ENCODE measurements at regions not wholly inside any gene's neighbourhood (a gene's known extent, or its start where the extent isn't known, plus 50 kb on each side); places are given as distances from the start of the nearest gene placed in this dataset.

- Mint-ChIP-seq H3K27ac (peak overlapping the region; percentile 22; the same call in 1 of the 2 replicates), H3K4me3 (no peak overlapping the region), H3K4me1 (ENCODE audit: low read depth) (peaks cover 56% of the 10 kb centered on the region), H3K36me3 (ENCODE audit: low read depth) (no peaks in the 10 kb centered on the region), H3K27me3 (ENCODE audit: insufficient read depth) (no peaks in the 10 kb centered on the region), H3K9me3 (no peaks in the 10 kb centered on the region)
- no peak for DNase-seq
- TF ChIP-seq, protein P1, sequence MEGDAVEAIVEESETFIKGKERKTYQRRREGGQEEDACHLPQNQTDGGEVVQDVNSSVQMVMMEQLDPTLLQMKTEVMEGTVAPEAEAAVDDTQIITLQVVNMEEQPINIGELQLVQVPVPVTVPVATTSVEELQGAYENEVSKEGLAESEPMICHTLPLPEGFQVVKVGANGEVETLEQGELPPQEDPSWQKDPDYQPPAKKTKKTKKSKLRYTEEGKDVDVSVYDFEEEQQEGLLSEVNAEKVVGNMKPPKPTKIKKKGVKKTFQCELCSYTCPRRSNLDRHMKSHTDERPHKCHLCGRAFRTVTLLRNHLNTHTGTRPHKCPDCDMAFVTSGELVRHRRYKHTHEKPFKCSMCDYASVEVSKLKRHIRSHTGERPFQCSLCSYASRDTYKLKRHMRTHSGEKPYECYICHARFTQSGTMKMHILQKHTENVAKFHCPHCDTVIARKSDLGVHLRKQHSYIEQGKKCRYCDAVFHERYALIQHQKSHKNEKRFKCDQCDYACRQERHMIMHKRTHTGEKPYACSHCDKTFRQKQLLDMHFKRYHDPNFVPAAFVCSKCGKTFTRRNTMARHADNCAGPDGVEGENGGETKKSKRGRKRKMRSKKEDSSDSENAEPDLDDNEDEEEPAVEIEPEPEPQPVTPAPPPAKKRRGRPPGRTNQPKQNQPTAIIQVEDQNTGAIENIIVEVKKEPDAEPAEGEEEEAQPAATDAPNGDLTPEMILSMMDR (IDR thresholded peaks at IDR 0.05) = no peak
Observed at GRCh38 chr14:38387821-38388220, 131.9 kb upstream of the CLEC14A start.

DNA sequence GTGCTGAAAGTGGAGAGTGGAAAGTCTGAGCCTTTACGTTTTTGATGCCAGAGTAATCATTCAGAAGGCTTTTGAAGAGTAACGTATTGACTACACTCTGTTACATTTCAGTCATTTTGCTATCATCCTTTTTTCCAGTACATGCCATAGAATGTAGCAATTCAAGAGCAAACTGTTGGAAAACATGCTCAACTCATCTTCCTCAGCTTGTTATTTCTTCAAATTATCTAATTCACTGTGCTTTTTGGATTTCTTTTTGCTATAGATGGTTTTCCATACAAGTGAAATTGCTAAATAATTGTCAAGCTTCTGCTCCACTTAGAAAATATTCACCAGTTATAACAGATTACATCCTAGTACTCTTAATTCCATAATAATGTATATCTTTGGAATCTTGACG is 129.9 kb upstream of the CLEC14A start:
- TF ChIP-seq, protein P1 (IDR thresholded peaks at IDR 0.05) = no peak
- no peak overlapping the region for H3K4me3 Mint-ChIP-seq
- H3K36me3 Mint-ChIP-seq (ENCODE audit: low read depth) = peaks cover 2% of the 10 kb centered on the region; the same call in 1 of the 2 replicates
- H3K4me1 Mint-ChIP-seq (ENCODE audit: low read depth) = peaks cover 44% of the 10 kb centered on the region
- no peaks in the 10 kb centered on the region for H3K9me3 Mint-ChIP-seq
- no peaks in the 10 kb centered on the region; the same call in 1 of the 2 replicates for H3K27me3 Mint-ChIP-seq (ENCODE audit: insufficient read depth)
- no peak for DNase-seq
- no peak overlapping the region for H3K27ac Mint-ChIP-seq

DNA sequence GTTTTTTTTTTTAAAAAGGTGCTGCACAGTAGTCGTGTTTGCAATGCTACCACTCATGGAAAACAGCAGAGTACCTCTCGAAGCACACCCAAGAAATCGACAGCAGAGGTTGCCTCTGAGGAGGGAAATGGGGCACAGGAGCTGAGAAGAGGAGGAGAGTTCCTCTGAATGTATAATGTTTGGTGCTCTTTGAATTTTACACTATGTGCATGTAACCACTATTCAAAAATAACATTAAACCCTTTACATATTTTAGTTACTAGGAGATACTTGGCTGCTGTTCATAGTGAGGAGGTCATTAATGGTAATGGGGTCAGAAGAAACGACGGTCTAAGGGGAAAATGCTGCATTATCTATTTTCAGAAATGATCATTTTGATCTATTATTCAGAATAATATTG is 129.4 kb upstream of the CLEC14A start:
- Mint-ChIP-seq H3K4me3 (no peak overlapping the region), H3K36me3 (ENCODE audit: low read depth) (peaks cover 4% of the 10 kb centered on the region; the same call in 1 of the 2 replicates), H3K27ac (no peak overlapping the region), H3K27me3 (ENCODE audit: insufficient read depth) (no peaks in the 10 kb centered on the region; the same call in 1 of the 2 replicates), H3K9me3 (no peaks in the 10 kb centered on the region), H3K4me1 (ENCODE audit: low read depth) (peaks cover 39% of the 10 kb centered on the region)
- TF ChIP-seq, protein P1 (IDR thresholded peaks at IDR 0.05) = no peak
- DNase-seq = no peak

- H3K27ac Mint-ChIP-seq = no peak overlapping the region
- TF ChIP-seq, protein P1 (IDR thresholded peaks at IDR 0.05) = no peak
- DNase-seq = no peak
- H3K4me1 Mint-ChIP-seq (ENCODE audit: low read depth) = peaks cover 33% of the 10 kb centered on the region
- H3K9me3 Mint-ChIP-seq = no peaks in the 10 kb centered on the region
- H3K27me3 Mint-ChIP-seq (ENCODE audit: insufficient read depth) = no peaks in the 10 kb centered on the region; the same call in 1 of the 2 replicates
- H3K4me3 Mint-ChIP-seq = no peak overlapping the region
- peaks cover 4% of the 10 kb centered on the region; the same call in 1 of the 2 replicates for H3K36me3 Mint-ChIP-seq (ENCODE audit: low read depth)
Observed at GRCh38 chr14:38384741-38385140, 128.8 kb upstream of the CLEC14A start.

DNA sequence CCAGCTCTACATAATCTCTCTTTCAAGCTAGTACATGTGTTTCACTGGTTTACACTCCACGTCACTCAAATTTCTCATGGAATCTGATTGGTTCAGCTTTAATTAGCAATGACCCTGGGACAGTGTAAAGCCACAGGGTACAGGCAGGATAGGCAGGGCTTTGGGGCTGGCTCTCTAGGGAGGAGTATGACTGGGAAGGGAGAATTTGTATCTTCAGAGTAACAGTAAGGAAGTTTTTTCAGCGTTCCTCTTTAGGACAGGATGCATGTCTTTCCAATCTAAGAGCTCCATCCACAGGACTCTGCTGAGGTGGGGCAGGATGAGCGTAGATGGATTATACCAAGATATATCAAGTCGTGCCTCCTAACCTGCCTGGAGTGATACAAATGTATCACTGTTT is 112.0 kb upstream of the CLEC14A start:
- no peak overlapping the region for H3K27ac Mint-ChIP-seq

More for the DNA sequence above, 112.0 kb upstream of the CLEC14A start:
- TF ChIP-seq, protein P1 (IDR thresholded peaks at IDR 0.05) = no peak
- Mint-ChIP-seq H3K27me3 (ENCODE audit: insufficient read depth) (no peaks in the 10 kb centered on the region; the same call in 1 of the 2 replicates), H3K4me3 (no peak overlapping the region), H3K4me1 (ENCODE audit: low read depth) (peaks cover 23% of the 10 kb centered on the region), H3K9me3 (no peaks in the 10 kb centered on the region), H3K36me3 (ENCODE audit: low read depth) (no peaks in the 10 kb centered on the region)
- DNase-seq = no peak

Data from HFFc6 (cell line).